PC-9 (cell line): ENCODE measurements at regions not wholly inside any gene's neighbourhood (a gene's known extent, or its start where the extent isn't known, plus 50 kb on each side); places are given as distances from the start of the nearest gene placed in this dataset.

Experiments
- BruUV-seq: library from RNA; stranded (reverse); fragments of 400-500 nt; replicated peaks from 2 replicates; lab custom pipeline; 2021; lab: Mats Ljungman, UMichigan
- CTCF ChIA-PET: fragments of 300-600 bp; sonication (Branson Sonifier 250); formaldehyde crosslinking; loops from one replicate; lab custom pipeline; 2022; ENCODE audit warnings: antibody characterized with exemption; lab: Charles Lee
- POLR2A ChIA-PET: fragments of 300-600 bp; sonication (Branson Sonifier 250); formaldehyde crosslinking; loops from one replicate; lab custom pipeline; 2022; ENCODE audit warnings: antibody characterized with exemption; ENCODE audit not compliant: unreplicated experiment; lab: Charles Lee
- DNase-seq, 2 experiments: peaks; one replicate each; pipeline versions ENCODE4 v3.0.0 to v3.0.0-alpha.2; 2015 to 2022; ENCODE audit warnings: mixed read lengths in 1 of 2
- H2AFZ ChIP-seq: fragments of 200-600 bp; sonication (generic); 2 replicates; pipeline ENCODE4 v1.8.1; 2017; ENCODE audit warnings: antibody characterized with exemption
- H3F3A ChIP-seq: fragments of 200-600 bp; sonication (generic); 2 replicates; pipeline ENCODE4 v1.8.1; 2017; ENCODE audit warnings: antibody characterized with exemption, mild to moderate bottlenecking, low read depth; ENCODE audit not compliant: insufficient read depth
- H3K27ac ChIP-seq: fragments of 200-600 bp; sonication (generic); 2 replicates; pipeline ENCODE4 v1.6.1; 2016; ENCODE audit warnings: mixed run types
- H3K27me3 ChIP-seq: fragments of 200-600 bp; sonication (generic); 2 replicates; pipeline ENCODE4 v1.6.1; 2016; ENCODE audit warnings: low read depth, mixed run types; ENCODE audit not compliant: insufficient read depth
- H3K36me3 ChIP-seq: fragments of 200-600 bp; sonication (generic); 2 replicates; pipeline ENCODE4 v1.6.1; 2016; ENCODE audit warnings: low read depth, mixed run types
- H3K4me1 ChIP-seq: fragments of 200-600 bp; sonication (generic); replicated peaks from 2 replicates; pipeline ENCODE4 v1.6.1; 2016; ENCODE audit warnings: mixed run types; ENCODE audit not compliant: insufficient read depth
- H3K4me2 ChIP-seq: fragments of 200-600 bp; sonication (generic); 2 replicates; pipeline ENCODE4 v1.6.1; 2017; ENCODE audit warnings: mixed run types
- H3K4me3 ChIP-seq: fragments of 200-600 bp; sonication (generic); 2 replicates; pipeline ENCODE4 v1.6.1; 2016; ENCODE audit warnings: mixed run types
- H3K79me2 ChIP-seq: fragments of 200-600 bp; sonication (generic); 2 replicates; pipeline ENCODE4 v1.6.1; 2017; ENCODE audit warnings: low read depth, mixed run types
- H3K9me2 ChIP-seq: fragments of 200-600 bp; sonication (generic); 2 replicates; pipeline ENCODE4 v1.8.1; 2017; ENCODE audit warnings: mild to moderate bottlenecking; ENCODE audit not compliant: insufficient read depth
- H3K9me3 ChIP-seq: fragments of 200-600 bp; sonication (generic); 2 replicates; pipeline ENCODE4 v1.8.1; 2016; ENCODE audit warnings: low read depth; ENCODE audit not compliant: insufficient read depth
- H4K20me1 ChIP-seq: fragments of 200-600 bp; sonication (generic); 2 replicates; pipeline ENCODE4 v1.8.1; 2017; ENCODE audit not compliant: insufficient read depth
- CTCF ChIP-seq: fragments of 200-600 bp; sonication (generic); conservative IDR thresholded peaks from 2 replicates; pipeline ENCODE4 v1.6.1; 2017; ENCODE audit warnings: mixed run types, antibody characterized with exemption, mild to moderate bottlenecking, moderate library complexity
- EZH2 ChIP-seq: fragments of 200-600 bp; sonication (generic); IDR thresholded peaks from 2 replicates; pipeline ENCODE4 v1.8.0; 2017; ENCODE audit warnings: antibody characterized with exemption, low read depth
- intact Hi-C: fragments of 100-400 bp; cut with micrococcal nuclease; formaldehyde crosslinking; loops from one replicate; pipeline ENCODE4 v1.10.0; 2022; ENCODE audit not compliant: unreplicated experiment

GRCh38 chr15:66950114-66950513, 115.3 kb upstream of the SMAD3 start:
- Histone ChIP-seq H3K4me1 (peaks cover 17% of the 10 kb centered on the region), H3F3A (peaks cover 17% of the 10 kb centered on the region; the same call in 1 of the 2 replicates), H3K36me3 (no peaks in the 10 kb centered on the region), H4K20me1 (no peaks in the 10 kb centered on the region), H3K27me3 (no peaks in the 10 kb centered on the region), H3K4me2 (no peak overlapping the region), H3K9me3 (no peaks in the 10 kb centered on the region), H2AFZ (no peak overlapping the region), H3K27ac (no peak overlapping the region), H3K79me2 (no peaks in the 10 kb centered on the region), H3K9me2 (no peaks in the 10 kb centered on the region), H3K4me3 (no peak overlapping the region)
- TF ChIP-seq CTCF: no peak
- no peak for TF ChIP-seq EZH2
- DNase-seq: no peak
- CTCF ChIA-PET: interaction anchor here (0.8 kb wide), 1 partner anchor 174 kb away, joined by 3 read pairs; no protein-coding TSS in a partner anchor
- POLR2A ChIA-PET: no interaction called here
- no TSS peak for BruUV-seq
- intact Hi-C loops: no loop called here

GRCh38 chr15:66951531-66952320, 113.7 kb upstream of the SMAD3 start:
- Histone ChIP-seq H3K9me3 (no peaks in the 10 kb centered on the region), H3K36me3 (no peaks in the 10 kb centered on the region), H3K9me2 (no peaks in the 10 kb centered on the region), H3K4me1 (peaks cover 31% of the 10 kb centered on the region), H2AFZ (no peak overlapping the region), H3K27me3 (no peaks in the 10 kb centered on the region), H3F3A (peaks cover 21% of the 10 kb centered on the region; the same call in 1 of the 2 replicates), H3K79me2 (no peaks in the 10 kb centered on the region), H3K27ac (no peak overlapping the region), H3K4me3 (no peak overlapping the region), H4K20me1 (no peaks in the 10 kb centered on the region), H3K4me2 (no peak overlapping the region)
- BruUV-seq: no TSS peak
- TF ChIP-seq CTCF (no peak), EZH2 (no peak)
- no peak for DNase-seq
- ChIA-PET CTCF (no interaction called here), POLR2A (no interaction called here)
- intact Hi-C loops: no loop called here

- H3F3A ChIP-seq: peaks cover 24% of the 10 kb centered on the region; the same call in 1 of the 2 replicates
- H3K36me3 ChIP-seq: no peaks in the 10 kb centered on the region
- no peaks in the 10 kb centered on the region for H3K9me3 ChIP-seq
- BruUV-seq: no TSS peak
- no peak overlapping the region for H2AFZ ChIP-seq
- CTCF ChIA-PET: no interaction called here
- H4K20me1 ChIP-seq: no peaks in the 10 kb centered on the region
- no peak for DNase-seq
- POLR2A ChIA-PET: no interaction called here
- H3K79me2 ChIP-seq: no peaks in the 10 kb centered on the region
- H3K27ac ChIP-seq: no peak overlapping the region
- intact Hi-C loops: no loop called here
- TF ChIP-seq CTCF (no peak), EZH2 (no peak)
- no peak overlapping the region for H3K4me3 ChIP-seq
- no peaks in the 10 kb centered on the region for H3K27me3 ChIP-seq
- no peak overlapping the region for H3K4me2 ChIP-seq
- H3K9me2 ChIP-seq: no peaks in the 10 kb centered on the region
- H3K4me1 ChIP-seq: peaks cover 33% of the 10 kb centered on the region
These were observed 112.5 kb upstream of the SMAD3 start for GRCh38 chr15:66952756-66953522.
